Activated CD8-positive, alpha-beta T cell treated with anti-CD3 and anti-CD28 coated beads for 36 hours (primary cell): ENCODE measurements at regions not wholly inside any gene's neighbourhood (a gene's known extent, or its start where the extent isn't known, plus 50 kb on each side); places are given as distances from the start of the nearest gene placed in this dataset.

Experiments
- ATAC-seq: fragments of 200-7000 bp; cut with Tn5 transposase; one replicate; pipeline ENCODE4 v1.10.0; 2021; ENCODE audit warnings: mild to moderate bottlenecking, moderate library complexity
- CTCF ChIA-PET: fragments of 350-600 bp; sonication (Branson Sonifier 250); formaldehyde crosslinking; loops from one replicate; lab custom pipeline; 2021; ENCODE audit warnings: antibody characterized with exemption; lab: Charles Lee
- POLR2A ChIA-PET: fragments of 350-600 bp; sonication (Branson Sonifier 250); formaldehyde crosslinking; loops from one replicate; lab custom pipeline; 2021; ENCODE audit warnings: antibody characterized with exemption; lab: Charles Lee
- DNase-seq: peaks from one replicate; pipeline ENCODE4 v3.0.0-alpha.2; 2020
- H3K27ac Mint-ChIP-seq: one replicate; pipeline ENCODE4 v1.8.0; 2021; ENCODE audit warnings: mild to moderate bottlenecking, mixed read lengths
- H3K27me3 Mint-ChIP-seq: one replicate; pipeline ENCODE4 v1.8.0; 2021; ENCODE audit warnings: mixed read lengths
- H3K36me3 Mint-ChIP-seq: one replicate; pipeline ENCODE4 v1.8.0; 2021; ENCODE audit warnings: low read depth, mixed read lengths
- H3K4me1 Mint-ChIP-seq: one replicate; pipeline ENCODE4 v1.8.0; 2021; ENCODE audit warnings: low read depth, mixed read lengths
- H3K4me3 Mint-ChIP-seq: one replicate; pipeline ENCODE4 v1.8.0; 2021; ENCODE audit warnings: mild to moderate bottlenecking, moderate library complexity, mixed read lengths
- H3K9me3 Mint-ChIP-seq: one replicate; pipeline ENCODE4 v1.8.0; 2021; ENCODE audit warnings: mixed read lengths
- intact Hi-C: fragments of 100-400 bp; cut with micrococcal nuclease; formaldehyde crosslinking; loops from one replicate; pipeline ENCODE4 v1.10.0; 2022
- TF ChIP-seq, protein P1 (sequence below): fragments of 200-600 bp; IDR thresholded peaks from one replicate; pipeline ENCODE4 v1.8.0; 2022; ENCODE audit warnings: antibody characterized with exemption, mild to moderate bottlenecking

DNA sequence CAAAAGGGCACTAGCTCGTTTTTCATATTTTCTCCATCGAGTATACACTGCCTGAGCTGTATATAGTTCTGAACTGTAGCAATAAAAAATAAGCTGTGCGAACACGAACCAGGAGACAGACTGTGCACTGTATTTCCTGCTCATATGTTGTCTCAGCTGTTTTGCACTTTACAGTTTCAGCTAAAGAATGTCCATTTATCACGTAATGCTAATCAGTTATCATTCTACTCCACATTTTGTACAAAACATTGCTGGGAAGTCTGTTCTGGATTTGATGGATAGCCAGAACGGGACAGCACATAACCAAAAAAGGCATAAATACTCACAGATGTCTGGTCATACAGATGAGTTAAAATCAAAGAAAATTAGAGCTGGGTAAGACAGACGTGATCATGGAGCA, 315.5 kb upstream of the ADGRL3 start:
- no peaks in the 10 kb centered on the region for H3K4me1 Mint-ChIP-seq
- POLR2A ChIA-PET: no interaction called here
- H3K9me3 Mint-ChIP-seq: peaks cover 8% of the 10 kb centered on the region
- no peaks in the 10 kb centered on the region for H3K36me3 Mint-ChIP-seq
- H3K27ac Mint-ChIP-seq: no peak overlapping the region
- no peaks in the 10 kb centered on the region for H3K27me3 Mint-ChIP-seq
- ATAC-seq: no peak
- DNase-seq: no peak
- TF ChIP-seq, protein P1, sequence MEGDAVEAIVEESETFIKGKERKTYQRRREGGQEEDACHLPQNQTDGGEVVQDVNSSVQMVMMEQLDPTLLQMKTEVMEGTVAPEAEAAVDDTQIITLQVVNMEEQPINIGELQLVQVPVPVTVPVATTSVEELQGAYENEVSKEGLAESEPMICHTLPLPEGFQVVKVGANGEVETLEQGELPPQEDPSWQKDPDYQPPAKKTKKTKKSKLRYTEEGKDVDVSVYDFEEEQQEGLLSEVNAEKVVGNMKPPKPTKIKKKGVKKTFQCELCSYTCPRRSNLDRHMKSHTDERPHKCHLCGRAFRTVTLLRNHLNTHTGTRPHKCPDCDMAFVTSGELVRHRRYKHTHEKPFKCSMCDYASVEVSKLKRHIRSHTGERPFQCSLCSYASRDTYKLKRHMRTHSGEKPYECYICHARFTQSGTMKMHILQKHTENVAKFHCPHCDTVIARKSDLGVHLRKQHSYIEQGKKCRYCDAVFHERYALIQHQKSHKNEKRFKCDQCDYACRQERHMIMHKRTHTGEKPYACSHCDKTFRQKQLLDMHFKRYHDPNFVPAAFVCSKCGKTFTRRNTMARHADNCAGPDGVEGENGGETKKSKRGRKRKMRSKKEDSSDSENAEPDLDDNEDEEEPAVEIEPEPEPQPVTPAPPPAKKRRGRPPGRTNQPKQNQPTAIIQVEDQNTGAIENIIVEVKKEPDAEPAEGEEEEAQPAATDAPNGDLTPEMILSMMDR: no peak
- no peak overlapping the region for H3K4me3 Mint-ChIP-seq
- CTCF ChIA-PET: no interaction called here
- intact Hi-C loops: no loop called here

DNA sequence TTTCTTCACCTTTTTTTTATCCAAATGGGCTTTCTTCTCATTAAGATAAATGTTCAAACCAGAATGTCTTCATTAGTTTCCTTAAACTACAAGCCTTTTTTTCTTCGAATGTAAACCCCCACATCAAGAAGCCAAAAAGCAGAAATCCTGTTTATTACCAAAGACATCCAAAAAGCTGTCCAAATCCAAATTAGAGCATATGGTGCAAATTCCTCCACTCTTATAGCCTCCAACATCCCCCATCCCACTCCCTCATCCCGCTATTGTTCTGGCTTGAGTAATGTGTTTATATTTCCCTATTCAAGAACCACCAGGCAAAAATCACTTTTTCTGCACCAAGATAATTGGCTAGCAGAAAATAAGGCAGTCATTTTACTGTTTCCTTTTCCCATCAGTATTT, 315.1 kb upstream of the ADGRL3 start:
- H3K4me3 Mint-ChIP-seq: no peak overlapping the region
- H3K27me3 Mint-ChIP-seq: no peaks in the 10 kb centered on the region
- intact Hi-C loops: no loop called here
- H3K9me3 Mint-ChIP-seq: peaks cover 7% of the 10 kb centered on the region
- no peaks in the 10 kb centered on the region for H3K4me1 Mint-ChIP-seq
- no peak for ATAC-seq
- ChIA-PET CTCF (no interaction called here), POLR2A (interaction anchor here (0.9 kb wide), 1 partner anchor 12 kb away, joined by 3 read pairs; no protein-coding TSS in a partner anchor)
- H3K27ac Mint-ChIP-seq: no peak overlapping the region
- no peaks in the 10 kb centered on the region for H3K36me3 Mint-ChIP-seq
- TF ChIP-seq, protein P1: no peak
- no peak for DNase-seq

DNA sequence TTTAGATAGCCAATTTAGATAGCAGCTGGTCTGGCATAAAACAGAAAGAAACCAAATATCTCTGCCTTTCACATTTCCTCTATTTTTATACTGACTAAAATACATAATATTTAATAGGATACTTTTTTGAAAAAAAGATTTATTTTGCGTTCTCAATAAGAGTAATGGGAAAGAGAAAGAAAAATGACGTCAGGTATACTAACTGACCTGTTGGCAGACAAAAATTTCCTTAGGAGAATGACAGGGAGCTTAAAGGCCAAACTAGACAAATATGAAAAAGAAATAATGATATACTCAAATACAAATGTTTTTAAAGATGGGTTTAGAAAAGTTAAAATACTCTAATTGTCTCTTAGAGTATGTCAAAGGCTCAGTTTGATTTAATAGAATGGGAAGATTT, 309.4 kb upstream of the ADGRL3 start:
- ChIA-PET POLR2A (no interaction called here), CTCF (no interaction called here)
- TF ChIP-seq, protein P1: no peak
- H3K4me3 Mint-ChIP-seq: no peak overlapping the region
- DNase-seq: no peak
- peaks cover 10% of the 10 kb centered on the region for H3K9me3 Mint-ChIP-seq
- no peak for ATAC-seq
- no peaks in the 10 kb centered on the region for H3K36me3 Mint-ChIP-seq
- no peak overlapping the region for H3K27ac Mint-ChIP-seq
- no peaks in the 10 kb centered on the region for H3K4me1 Mint-ChIP-seq
- H3K27me3 Mint-ChIP-seq: no peaks in the 10 kb centered on the region
- intact Hi-C loops: no loop called here

DNA sequence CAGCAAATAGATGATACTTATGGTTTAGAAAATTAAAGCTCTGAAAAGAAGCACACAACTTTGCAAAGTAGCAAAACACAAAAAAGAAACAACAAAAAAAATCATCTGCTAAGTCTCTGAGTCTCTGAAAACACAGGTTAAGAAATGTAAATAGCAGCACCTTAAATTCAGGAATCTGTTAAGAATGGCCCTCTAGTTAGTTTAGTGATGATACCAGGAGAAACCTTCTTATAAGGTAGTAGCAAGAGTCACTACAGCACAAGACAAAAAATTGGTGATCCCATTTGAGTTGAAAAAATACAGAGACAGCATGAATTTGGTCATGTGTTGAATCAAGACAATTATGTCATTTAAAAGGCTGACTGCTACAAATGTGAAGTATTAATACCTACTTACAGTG, 308.2 kb upstream of the ADGRL3 start:
- no peak for DNase-seq
- ChIA-PET CTCF (no interaction called here), POLR2A (no interaction called here)
- Mint-ChIP-seq H3K27me3 (no peaks in the 10 kb centered on the region), H3K36me3 (no peaks in the 10 kb centered on the region), H3K27ac (no peak overlapping the region), H3K4me1 (no peaks in the 10 kb centered on the region), H3K9me3 (peaks cover 10% of the 10 kb centered on the region), H3K4me3 (no peak overlapping the region)
- intact Hi-C loops: no loop called here
- no peak for ATAC-seq
- TF ChIP-seq, protein P1: no peak

DNA sequence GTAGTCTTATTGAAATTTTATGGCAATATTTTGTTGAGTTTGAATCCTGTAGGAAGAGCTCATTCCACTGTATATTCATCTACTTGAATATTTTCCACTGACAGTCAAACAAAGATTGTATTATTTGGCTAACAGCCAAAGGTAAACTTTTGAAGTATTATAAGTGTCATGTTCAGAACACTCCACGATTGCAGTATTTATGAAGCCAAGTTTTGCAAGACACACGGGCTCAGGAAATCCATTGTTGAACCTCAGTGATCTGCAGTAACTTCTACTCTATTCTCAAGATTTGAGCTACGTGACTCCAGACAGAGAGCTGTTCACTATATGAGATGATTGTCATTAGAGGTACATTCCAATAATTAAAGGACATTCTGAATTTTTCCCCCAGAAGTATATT, 302.7 kb upstream of the ADGRL3 start:
- DNase-seq (no peak), ATAC-seq (no peak)
- CTCF ChIA-PET: no interaction called here
- H3K27ac Mint-ChIP-seq: no peak overlapping the region
- no peaks in the 10 kb centered on the region for H3K27me3 Mint-ChIP-seq
- POLR2A ChIA-PET: no interaction called here
- no peak overlapping the region for H3K4me3 Mint-ChIP-seq
- intact Hi-C loops: no loop called here
- TF ChIP-seq, protein P1: no peak
- no peaks in the 10 kb centered on the region for H3K4me1 Mint-ChIP-seq
- no peaks in the 10 kb centered on the region for H3K36me3 Mint-ChIP-seq
- H3K9me3 Mint-ChIP-seq: peaks cover 11% of the 10 kb centered on the region
